GM21717 (cell line): ENCODE measurements at regions not wholly inside any gene's neighbourhood (a gene's known extent, or its start where the extent isn't known, plus 50 kb on each side); places are given as distances from the start of the nearest gene placed in this dataset.

ENCODE experiments used
- ATAC-seq: cut with Tn5 transposase; IDR thresholded peaks from one replicate; pipeline ENCODE4 v1.9.1; 2021; ENCODE audit warnings: mild to moderate bottlenecking, moderate library complexity; ENCODE audit not compliant: unreplicated experiment

DNA sequence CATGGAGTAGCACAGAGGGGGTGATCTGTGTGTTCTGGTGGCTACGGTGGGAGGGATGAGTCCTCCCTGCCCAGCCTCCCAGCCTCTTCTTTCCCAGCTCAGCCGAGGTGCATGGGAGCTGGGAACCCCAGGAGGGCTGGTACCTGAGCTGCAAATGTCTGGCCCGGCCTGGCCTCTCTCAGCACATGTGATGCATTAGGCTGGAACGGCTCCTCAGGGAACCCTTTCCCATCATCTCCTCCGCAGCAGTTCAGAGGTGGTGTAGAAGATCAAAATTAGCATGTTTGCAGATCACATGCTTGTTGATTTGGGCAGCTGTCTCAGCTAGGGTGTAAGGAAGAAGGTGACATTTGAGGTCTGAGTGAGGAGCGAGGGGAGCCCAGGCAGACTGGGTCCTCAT lies 126.6 kb downstream of the EMX2 start:
- no peak for ATAC-seq

DNA sequence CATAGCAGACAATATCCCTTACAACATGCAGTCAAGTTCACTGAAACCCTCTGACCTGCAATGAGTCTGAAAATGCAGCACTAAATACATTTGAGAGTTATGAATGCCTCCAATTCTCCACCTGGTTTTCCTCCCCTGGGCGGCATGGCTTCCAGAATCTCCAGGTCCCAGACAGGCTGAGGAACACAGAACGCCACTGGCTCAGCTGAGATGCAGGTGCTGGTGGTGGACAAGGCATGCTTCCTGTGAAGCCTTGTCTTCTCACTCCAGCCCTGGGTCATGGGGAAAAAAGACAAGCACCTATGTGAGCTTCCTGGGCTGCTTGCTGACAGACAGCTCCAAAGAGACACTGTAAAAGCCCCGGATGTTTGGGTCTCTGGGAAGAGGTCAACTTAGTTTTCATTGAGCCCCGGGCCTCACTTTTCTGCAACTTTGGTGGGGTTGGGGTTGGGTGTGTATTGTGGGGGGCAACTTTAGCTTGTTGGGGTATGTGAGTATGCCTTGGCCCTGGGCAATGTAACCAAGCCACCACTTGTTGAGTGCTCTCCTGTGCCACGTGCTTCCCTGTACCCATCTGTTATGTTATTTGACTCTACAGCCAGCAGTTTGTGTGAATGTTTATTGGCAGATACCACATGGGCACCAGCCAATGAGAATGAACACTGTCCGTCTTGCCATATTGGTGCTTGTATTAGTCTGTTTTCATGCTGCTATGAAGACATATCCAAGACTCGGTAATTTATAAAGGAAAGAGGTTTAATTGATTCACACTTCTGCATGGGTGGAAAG lies 127.8 kb downstream of the EMX2 start:
- no peak for ATAC-seq

DNA sequence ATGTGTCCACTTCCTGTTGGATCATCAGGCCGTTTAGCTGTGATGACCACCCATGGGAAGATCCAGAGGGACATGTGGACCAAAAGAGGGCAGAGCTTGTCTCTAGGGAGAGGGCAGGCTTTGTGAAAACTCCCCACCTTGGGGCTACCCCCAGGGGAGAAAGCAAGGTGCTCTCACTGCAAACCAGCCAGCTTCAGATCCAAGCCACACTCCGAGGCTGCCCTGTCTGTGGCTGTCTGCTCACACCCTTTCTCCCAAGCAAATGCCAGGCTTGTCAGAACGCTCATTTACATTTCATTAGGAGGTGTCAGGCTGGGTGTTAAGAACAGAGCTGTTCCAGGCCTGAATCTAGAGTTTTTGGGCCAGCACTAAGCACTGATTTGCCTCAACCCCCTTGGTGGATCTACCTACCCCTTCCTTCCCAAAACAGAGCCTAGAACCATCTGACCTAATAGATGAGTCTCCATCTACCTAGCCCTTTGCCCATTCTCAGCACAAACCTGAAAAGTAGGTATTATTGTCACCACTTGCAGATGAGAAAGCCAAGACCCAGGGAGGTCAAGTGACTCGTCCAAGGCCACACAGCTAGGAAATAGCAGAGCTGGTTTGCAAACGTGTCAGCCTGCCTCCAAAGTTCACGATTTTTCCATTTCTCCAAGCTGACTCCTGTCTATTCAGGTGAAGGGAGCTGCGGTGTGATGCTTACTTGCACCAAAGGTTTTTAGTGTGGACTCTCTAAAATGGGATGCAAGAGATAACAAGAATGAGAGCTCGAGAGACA lies 130.9 kb downstream of the EMX2 start:
- no peak for ATAC-seq

DNA sequence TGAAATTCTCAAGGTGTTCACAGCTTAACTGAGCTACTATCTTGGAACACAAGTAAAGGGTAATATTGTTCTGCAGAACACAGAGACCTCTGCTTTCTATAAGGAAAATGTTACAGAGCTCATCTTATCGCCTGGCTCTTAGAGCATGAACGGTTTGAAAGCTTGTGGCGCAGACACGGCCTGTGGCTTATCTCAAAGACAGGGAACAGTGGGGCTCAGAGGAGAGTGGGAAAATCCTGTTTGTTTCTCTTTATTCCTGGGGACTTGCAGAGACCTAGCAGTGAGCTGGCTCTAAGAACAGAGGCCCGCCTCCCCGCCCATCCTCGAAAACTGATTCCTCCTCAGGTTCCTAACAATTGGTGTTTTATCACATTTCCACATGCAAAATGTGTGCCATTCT lies 131.7 kb downstream of the EMX2 start:
- ATAC-seq, result no peak

DNA sequence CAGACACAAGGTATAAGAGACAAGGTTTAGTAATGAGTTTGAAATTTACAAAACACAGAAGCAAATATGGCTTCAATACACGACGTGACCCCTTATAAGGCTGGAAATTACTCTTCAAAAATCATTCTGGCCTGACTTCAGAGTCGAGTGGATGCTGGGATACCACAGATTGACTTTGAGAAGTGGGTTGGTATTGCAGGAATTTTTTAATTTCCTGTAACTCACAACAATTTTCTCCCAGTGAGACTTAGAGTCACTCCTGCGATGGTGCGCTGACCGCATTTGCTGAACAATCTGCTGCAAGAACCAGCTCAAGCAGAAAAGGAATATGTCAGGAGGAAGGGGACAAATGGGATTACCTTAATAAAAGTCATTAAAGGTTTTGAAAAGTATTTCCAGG lies 132.1 kb downstream of the EMX2 start:
- ATAC-seq, result no peak

DNA sequence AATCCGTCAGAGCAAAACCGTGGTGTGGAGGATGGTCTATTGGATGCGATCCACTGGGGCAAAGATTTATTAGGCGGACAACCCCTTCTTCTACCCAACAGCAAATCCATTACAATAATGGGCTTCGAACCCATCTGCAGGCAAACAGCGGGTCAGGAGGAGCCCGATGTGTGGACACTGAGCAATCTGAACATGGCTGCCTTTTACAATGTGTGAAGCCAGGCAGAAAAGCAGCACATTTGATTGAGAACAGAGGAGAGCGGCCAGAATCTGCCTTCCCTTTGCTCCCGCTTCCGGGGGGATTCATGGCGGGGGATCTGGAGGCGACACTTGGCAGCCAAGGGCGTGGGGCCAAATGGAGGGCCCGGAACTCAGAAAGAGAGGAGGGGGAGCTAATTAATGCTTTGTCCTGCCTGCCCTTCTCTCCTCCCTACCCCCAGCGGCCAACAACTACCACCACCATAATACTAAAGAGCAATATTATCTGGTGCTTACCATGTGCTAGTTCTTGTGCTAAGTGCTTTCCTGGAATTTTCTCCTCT lies 133.0 kb downstream of the EMX2 start:
- no peak for ATAC-seq

DNA sequence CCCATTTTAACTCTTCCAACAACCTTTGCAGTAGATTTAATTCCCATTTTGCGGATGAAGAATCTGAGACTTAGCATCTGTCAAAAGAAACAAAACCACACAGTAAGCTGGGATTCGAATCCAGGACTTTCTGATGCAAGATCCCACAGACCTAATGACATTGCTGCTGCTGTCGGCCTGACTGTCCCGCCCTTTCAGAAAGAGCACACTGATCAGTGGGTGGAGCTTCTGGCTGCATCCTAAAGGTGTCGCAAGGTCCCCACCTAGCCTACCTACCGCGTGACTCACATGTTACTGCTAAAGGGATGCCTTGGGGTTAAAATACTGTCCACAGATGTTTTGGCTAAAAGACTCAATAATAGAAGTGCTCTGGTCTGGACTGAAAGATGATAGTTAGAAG lies 134.7 kb downstream of the EMX2 start:
- no peak for ATAC-seq

DNA sequence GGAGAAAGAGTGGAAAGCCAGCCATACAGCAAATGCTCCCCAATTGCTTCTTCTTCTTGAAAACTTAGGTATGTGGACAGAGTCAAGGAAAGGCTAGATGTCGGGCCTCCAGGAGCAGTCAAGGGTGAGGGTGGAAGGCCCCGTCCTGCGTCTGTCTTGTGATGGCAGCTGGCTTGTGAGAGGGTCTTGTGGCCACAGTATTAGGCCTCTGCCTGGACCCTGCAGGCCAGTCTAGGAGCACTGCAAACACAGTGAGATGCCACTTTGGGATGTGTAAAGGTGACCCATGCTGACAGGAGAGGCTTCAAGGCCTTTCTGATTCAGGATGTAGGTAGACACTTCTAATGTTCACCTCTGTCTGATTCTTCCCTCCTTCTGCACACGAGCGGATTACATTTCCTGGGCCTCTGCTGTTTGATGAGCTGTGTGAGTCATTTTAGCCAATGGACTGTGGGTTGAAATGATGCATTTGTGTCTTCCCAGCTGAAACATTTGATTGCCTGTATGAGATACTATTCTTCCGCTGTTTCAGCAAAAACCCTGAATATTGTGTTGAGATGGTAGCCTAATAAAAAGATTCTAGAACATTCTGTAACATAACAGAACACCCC lies 135.4 kb downstream of the EMX2 start:
- ATAC-seq, result no peak

DNA sequence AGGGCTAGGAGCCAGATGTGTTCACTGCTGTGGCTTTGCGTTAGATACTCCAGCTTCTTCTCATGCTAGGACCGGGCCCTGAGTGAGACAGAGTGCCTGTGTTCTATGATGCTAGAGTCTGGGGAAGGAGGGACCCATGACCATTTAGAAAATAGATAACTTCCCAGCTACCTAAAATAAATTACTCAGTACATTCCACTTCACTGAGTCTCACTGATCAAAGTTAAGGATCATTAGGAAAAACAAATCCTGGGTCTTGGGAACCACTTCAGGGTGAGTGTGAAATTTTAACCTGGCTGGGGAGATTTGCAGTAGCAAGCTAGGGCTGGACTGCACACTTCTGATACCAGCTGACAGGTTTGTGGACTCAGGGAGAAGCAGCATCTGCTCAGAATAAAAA lies 138.1 kb downstream of the EMX2 start:
- ATAC-seq, result no peak

DNA sequence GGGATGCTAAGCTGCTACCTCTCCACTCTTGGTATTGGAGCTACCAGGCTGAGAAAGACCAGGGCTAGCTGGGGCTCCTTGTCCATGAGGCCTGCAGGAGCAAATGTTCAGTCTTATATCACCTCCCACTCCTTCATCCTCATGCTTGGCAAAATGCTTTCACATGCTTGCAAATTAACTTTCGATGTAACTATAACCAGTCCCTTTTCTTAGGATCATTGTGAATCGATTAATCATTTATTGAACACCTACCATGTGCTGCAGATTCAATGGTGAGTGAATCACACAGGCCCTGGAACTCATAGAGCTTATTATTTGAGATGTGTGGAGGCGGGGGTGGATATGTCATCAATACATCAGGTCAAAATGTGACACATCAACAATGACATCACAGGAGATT lies 138.6 kb downstream of the EMX2 start:
- no peak for ATAC-seq

DNA sequence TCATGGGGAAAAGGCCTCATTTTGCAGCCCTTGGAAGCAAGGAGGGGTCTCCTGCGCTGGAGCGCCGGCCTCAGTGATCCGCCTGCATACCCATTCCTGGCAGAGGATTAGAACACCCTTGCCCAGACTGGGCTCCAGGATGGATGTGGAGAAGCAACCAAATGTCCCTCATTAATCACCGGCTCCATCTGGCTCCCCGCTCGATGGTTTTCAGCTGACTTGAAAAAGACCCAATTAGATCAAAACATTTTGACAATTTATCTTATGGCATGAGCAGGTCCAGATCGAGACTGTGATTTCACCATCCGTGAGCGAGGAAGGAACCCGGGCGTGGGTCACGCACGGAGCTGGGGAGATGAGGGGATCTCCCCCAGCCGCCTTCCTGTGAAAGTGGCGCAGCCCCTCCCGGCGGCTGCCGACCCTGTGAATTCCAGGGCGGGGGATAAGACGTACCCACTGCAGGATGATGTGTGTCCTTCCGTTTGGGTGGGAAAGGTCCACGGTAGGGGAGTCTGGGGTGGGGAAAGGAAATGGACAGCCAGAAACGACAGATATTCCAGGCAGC lies 141.6 kb downstream of the EMX2 start:
- no peak for ATAC-seq

DNA sequence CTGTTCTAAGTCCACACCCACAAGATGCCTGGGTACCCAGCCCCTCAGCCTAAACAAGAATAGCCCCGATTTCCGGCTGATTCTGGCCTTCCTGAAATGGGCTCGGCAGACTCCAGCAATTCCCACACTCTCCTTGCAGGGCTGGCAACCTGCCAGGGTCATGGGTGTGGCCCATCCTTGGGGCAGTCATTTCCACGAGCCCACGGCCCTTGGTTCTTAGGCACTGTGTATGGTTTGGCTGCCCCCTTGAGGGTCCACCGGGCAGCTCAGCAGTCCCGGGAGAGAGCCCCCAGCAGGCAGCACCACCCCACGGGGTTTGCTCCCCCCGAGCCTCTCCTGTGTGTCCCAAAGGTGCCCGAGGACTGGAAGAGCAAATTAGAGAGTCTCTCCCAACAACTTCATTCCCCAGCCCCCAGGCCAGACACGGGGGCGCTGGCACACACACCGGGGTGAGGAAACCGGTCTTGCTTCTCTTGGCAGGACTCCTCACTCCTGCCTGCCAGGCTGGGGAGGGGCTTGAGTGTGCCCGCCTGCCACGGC lies 142.2 kb downstream of the EMX2 start:
- ATAC-seq, result no peak

DNA sequence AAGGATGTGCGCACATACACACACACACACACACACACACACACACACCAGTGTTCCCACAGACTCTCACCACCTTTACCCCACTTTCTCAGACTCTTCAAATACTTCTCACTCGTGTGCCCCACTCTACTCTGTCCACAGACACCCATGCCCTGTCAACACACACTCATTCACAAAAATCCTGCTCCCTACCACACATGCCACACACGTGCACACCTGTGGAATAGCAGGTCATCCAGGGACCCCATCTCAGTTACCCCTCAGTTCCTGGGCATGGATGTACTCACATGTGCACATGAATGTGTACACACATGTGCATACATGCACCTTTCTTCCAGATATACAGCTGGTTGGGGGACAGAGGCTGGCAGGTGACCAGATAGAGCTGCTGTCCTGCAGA lies 142.9 kb downstream of the EMX2 start:
- ATAC-seq, result no peak

DNA sequence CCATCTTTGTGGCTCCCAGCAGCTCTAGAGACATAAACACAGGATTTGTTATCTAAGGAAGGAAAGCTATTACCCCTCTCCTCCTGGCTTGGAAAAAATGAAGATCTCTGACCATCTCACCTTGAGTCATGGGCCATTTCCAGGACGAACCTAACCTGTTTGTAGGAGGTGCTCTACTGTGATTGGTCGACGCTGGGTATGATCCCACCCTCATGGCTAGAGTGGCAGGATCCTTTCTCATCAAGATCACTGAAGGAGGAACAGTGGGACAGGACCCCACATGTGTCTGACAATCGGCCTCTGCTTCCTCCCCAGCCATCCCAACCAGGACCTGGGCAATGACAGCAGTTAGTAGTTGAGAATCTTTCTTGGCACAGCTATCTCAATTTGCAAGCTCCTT lies 144.1 kb downstream of the EMX2 start:
- ATAC-seq, result no peak

DNA sequence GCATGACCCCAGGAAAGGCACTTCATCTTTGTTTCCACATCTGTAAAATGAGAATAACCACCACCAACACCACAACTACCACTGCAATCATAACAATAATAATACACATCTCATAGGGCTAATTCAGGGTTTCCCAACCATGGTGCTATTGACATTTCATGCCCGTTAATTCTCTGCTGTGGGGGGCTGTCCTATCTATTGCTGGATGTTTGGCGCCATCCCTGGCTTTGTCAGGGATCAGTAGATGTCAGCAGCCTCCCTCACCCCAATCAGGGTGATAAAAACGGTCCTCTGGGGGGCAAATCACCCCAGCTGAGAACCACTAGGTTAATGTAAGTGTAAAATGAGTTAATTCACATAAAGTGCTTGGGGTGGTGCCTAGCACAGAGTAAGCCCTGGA lies 145.8 kb downstream of the EMX2 start:
- no peak for ATAC-seq

DNA sequence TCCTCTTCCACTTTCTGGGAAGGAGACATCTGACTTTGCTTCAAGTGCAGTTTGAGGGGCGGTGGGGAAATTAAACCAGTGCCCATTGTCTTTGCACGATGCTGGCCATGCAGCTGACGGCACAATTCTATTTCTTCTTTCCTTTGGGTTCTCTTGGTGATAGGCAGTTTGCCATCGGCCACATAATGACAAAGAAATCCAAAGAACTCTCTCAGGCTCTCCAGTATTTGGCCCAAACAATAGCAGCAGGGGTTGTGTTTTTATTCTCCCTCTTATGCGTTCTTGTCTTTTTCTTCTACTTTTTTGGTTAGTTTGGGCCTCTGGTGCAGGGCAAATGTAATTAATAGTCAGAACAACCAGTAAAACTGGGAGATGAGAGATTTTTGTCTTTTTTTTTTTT lies 147.0 kb downstream of the EMX2 start:
- no peak for ATAC-seq

DNA sequence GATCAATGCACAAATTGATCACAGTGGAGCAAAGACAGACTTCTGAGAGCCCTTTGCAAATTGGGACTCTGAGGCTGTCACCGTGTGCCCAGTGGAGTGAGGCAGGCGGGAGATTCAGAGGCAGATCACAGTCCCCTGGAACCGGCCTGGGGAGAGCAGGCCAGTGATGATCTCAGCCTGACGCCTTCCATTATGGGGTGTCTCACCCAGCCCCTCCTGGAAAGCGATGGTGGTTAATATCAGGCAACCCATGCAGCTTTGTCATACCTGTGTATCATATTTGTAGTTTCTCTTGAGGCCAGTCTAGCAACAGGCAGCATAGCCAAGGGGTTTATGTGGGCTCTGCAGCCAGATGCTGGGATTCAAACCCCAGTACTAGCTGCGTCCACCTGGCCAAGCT lies 147.8 kb downstream of the EMX2 start:
- no peak for ATAC-seq

DNA sequence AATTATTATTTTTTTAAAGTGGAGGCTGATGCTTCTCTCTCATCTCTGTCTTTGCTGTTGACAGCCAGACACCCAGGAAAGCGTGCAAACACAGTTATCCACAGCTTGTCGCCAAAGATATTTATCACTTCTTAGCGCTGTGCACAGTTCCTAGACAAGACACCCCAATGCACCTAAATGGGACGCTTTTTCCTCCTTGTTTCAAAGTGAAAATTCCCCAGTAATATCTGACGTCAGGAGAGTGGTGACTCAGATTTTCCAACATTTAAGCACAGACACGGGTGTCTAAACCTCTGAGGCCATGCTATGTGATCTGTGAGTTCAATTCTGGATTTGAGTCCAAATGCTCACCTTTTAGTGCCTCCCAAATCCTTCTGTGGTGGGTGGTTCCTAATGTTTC lies 151.6 kb downstream of the EMX2 start:
- no peak for ATAC-seq

DNA sequence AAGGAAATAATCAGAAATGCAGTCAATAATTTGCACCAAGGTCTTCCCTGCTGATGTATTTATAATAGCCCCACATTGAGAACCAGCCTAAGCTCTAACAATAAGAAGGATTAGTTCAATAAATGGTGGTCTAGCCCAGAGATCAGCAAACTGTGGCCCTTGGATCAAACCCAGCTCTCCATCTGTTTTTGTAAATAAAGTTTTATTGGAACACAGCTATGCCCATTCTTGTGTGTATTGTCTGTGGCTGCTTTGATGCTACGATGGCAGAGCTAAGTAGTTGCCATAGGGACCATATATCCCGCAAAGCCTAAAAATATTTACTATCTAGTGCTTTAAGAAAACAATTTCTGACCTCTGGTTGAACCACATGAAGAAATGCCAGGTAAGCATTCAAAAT lies 154.9 kb downstream of the EMX2 start:
- ATAC-seq, result no peak

DNA sequence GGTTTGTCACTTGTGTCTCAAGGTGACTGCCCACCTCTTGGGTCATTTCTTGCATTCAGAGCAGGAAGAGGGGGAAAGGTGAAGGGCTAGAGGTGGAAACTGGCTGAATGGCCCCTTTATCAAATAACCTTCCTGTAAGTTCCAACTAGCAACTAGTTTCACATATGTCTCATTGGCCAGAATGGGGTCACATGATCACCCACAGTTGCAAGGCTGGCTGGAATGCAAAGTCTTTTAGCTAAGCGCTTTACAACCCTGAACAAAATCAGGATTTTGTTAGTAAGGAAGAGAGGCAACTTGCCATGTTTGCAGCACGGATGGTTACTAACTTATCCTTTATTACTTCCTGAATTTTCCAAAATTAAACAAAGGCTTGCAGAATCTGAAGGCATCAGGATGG lies 156.3 kb downstream of the EMX2 start:
- ATAC-seq, result no peak

DNA sequence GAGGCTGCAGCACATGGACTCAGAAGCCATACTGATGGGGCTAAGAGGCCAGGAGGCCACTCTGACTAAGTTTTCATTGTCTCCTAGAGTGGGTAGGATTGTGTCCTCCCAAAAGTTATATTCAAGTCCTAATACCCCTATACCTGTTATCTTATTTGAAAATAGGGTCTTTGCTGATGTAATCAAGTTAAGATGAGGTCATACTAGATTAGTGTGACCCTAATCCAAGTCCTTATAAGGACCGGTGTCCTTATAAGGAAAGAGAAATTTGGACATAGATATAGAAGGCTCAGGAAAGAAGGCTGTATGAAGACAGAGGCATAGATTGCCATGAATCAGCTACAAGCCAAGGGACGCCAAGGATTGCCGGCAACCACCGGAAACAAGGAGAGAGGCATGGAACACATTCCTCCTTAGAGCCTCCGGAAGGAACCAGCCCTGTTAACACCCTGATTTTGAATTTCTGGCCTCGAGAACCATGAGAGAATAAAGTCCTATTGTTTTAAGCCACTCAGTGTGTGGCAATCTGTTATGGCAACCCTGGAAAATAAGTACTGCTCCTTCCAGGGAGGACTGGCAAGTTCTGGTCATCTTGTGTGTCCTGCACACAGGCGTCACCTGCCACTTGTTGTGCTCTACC lies 157.0 kb downstream of the EMX2 start:
- no peak for ATAC-seq
